ENCODE measurements at regions not wholly inside any gene's neighbourhood (a gene's known extent, or its start where the extent isn't known, plus 50 kb on each side); places are given as distances from the start of the nearest gene placed in this dataset.

- intact Hi-C loops (cut with micrococcal nuclease) = no loop called here
These were observed 93.8 kb upstream of the IKZF1 start for GRCh38 chr7:50210706-50211115.

- intact Hi-C loops (cut with micrococcal nuclease) = loop anchor here (5.0 to 10.0 kb wide), 2 partner anchors 258 to 465 kb away; no protein-coding TSS in a partner anchor
These were observed 94.9 kb upstream of the IKZF1 start for GRCh38 chr7:50209461-50210135.

- intact Hi-C loops (cut with micrococcal nuclease) = loop anchor here (5.0 to 10.0 kb wide), 2 partner anchors 259 to 466 kb away; no protein-coding TSS in a partner anchor
These were observed 96.0 kb upstream of the IKZF1 start for GRCh38 chr7:50208378-50208982.

- intact Hi-C loops (cut with micrococcal nuclease) = loop anchor here (5.0 to 10.0 kb wide), 2 partner anchors 260 to 467 kb away; no protein-coding TSS in a partner anchor
These were observed 96.7 kb upstream of the IKZF1 start for GRCh38 chr7:50207686-50208255.

- intact Hi-C loops (cut with micrococcal nuclease) = loop anchor here (5.0 to 10.0 kb wide), 2 partner anchors 260 to 468 kb away; no protein-coding TSS in a partner anchor
These were observed 97.3 kb upstream of the IKZF1 start for GRCh38 chr7:50207251-50207564.

- intact Hi-C loops (cut with micrococcal nuclease) = loop anchor here (1.0 to 10.0 kb wide), 5 partner anchors 61 to 468 kb away; no protein-coding TSS in a partner anchor
These were observed 97.9 kb upstream of the IKZF1 start for GRCh38 chr7:50206453-50207250.

GRCh38 chr7:50205011-50205410 lies 99.5 kb upstream of the IKZF1 start:
- intact Hi-C loops (cut with micrococcal nuclease) = loop anchor here (1.0 to 10.0 kb wide), 8 partner anchors 63 to 470 kb away; no protein-coding TSS in a partner anchor

- intact Hi-C loops (cut with micrococcal nuclease) = loop anchor here (1.0 to 10.0 kb wide), 2 partner anchors 112 to 470 kb away; no protein-coding TSS in a partner anchor
These were observed 99.9 kb upstream of the IKZF1 start for GRCh38 chr7:50204581-50204980.

- intact Hi-C loops (cut with micrococcal nuclease) = loop anchor here (10.0 kb wide), 1 partner anchor 471 kb away; no protein-coding TSS in a partner anchor
These were observed 101.0 kb upstream of the IKZF1 start for GRCh38 chr7:50203521-50203920.

- intact Hi-C loops (cut with micrococcal nuclease) = loop anchor here (10.0 kb wide), 1 partner anchor 473 kb away; no protein-coding TSS in a partner anchor
These were observed 102.4 kb upstream of the IKZF1 start for GRCh38 chr7:50202052-50202555.

- intact Hi-C loops (cut with micrococcal nuclease) = loop anchor here (10.0 kb wide), 1 partner anchor 475 kb away; no protein-coding TSS in a partner anchor
These were observed 104.7 kb upstream of the IKZF1 start for GRCh38 chr7:50199824-50200223.

- intact Hi-C loops (cut with micrococcal nuclease) = no loop called here
These were observed 104.5 kb upstream of the ZPBP start for GRCh38 chr7:50197549-50197948.

- intact Hi-C loops (cut with micrococcal nuclease) = no loop called here
These were observed 103.7 kb upstream of the ZPBP start for GRCh38 chr7:50196719-50197118.

- intact Hi-C loops (cut with micrococcal nuclease) = no loop called here
These were observed 97.7 kb upstream of the ZPBP start for GRCh38 chr7:50190776-50191175.

GRCh38 chr7:50189371-50189770 lies 96.3 kb upstream of the ZPBP start:
- intact Hi-C loops (cut with micrococcal nuclease) = no loop called here

- intact Hi-C loops (cut with micrococcal nuclease) = no loop called here
These were observed 93.1 kb upstream of the ZPBP start for GRCh38 chr7:50185951-50186682.

- intact Hi-C loops (cut with micrococcal nuclease) = no loop called here
These were observed 92.2 kb upstream of the ZPBP start for GRCh38 chr7:50185208-50185607.

- intact Hi-C loops (cut with micrococcal nuclease) = no loop called here
These were observed 91.4 kb upstream of the ZPBP start for GRCh38 chr7:50184271-50184990.

GRCh38 chr7:50182759-50183158 lies 89.7 kb upstream of the ZPBP start:
- intact Hi-C loops (cut with micrococcal nuclease) = no loop called here

GRCh38 chr7:50181081-50181480 lies 88.0 kb upstream of the ZPBP start:
- intact Hi-C loops (cut with micrococcal nuclease) = no loop called here
